Prostate gland (tissue), 2 donors: ENCODE measurements at regions not wholly inside any gene's neighbourhood (a gene's known extent, or its start where the extent isn't known, plus 50 kb on each side); places are given as distances from the start of the nearest gene placed in this dataset.

Source experiments
- DNase-seq: peaks from one replicate; pipeline ENCODE4 v3.0.0-alpha.2; 2019; ENCODE audit warnings: low spot score
- H3K27ac ChIP-seq, 2 donors: fragments of 200-600 bp; sonication (generic); 2 replicates each; pipeline ENCODE4 v1.5.1; 2017 to 2019
- H3K27me3 ChIP-seq: fragments of 200-600 bp; sonication (generic); replicated peaks from 2 replicates; pipeline ENCODE4 v1.5.1; 2019; ENCODE audit not compliant: insufficient read depth
- H3K36me3 ChIP-seq, 2 donors: fragments of 200-600 bp; sonication (generic); 1 replicate in 1 of 2; 2 replicates in 1 of 2; pipeline versions ENCODE4 v1.5.1 to v1.8.1; 2017 to 2019
- H3K4me1 ChIP-seq: fragments of 200-600 bp; sonication (generic); replicated peaks from 2 replicates; pipeline ENCODE4 v1.5.1; 2019
- H3K4me3 ChIP-seq, 2 donors: fragments of 200-600 bp; sonication (generic); 2 replicates each; pipeline ENCODE4 v1.5.1; 2017 to 2019
- H3K9me3 ChIP-seq: fragments of 200-600 bp; sonication (generic); 2 replicates; pipeline ENCODE4 v1.5.1; 2017
- POLR2A ChIP-seq: fragments of 450-650 bp; IDR thresholded peaks from one replicate; pipeline ENCODE4 v1.6.1; 2016; ENCODE audit warnings: antibody characterized with exemption, mild to moderate bottlenecking
- POLR2AphosphoS5 ChIP-seq: sonication (generic); formaldehyde crosslinking; IDR thresholded peaks from one replicate; pipeline ENCODE4 v1.6.1; 2017; ENCODE audit warnings: antibody characterized with exemption
- WGBS: methylation state at CpG from one replicate; pipeline ENCODE4 v1.1.5; 2018; 5-methylcytosine and 5-hydroxymethylcytosine counted together
- intact Hi-C: fragments of 100-400 bp; cut with DNase I; formaldehyde crosslinking; loops from one replicate; pipeline ENCODE4 v1.14.2; 2022
- TF ChIP-seq, protein P1 (sequence below), 4 experiments: fragments of 200-600 bp in 2 of 4; fragments of 450-650 bp in 2 of 4; sonication (generic) in 2 of 4; IDR thresholded peaks; 1 replicate in 3 of 4; 2 replicates in 1 of 4; pipeline ENCODE4 v1.5.1; 2016 to 2019; ENCODE audit warnings: antibody characterized with exemption in 4 of 4, mild to moderate bottlenecking in 2 of 4, moderate library complexity in 2 of 4

DNA sequence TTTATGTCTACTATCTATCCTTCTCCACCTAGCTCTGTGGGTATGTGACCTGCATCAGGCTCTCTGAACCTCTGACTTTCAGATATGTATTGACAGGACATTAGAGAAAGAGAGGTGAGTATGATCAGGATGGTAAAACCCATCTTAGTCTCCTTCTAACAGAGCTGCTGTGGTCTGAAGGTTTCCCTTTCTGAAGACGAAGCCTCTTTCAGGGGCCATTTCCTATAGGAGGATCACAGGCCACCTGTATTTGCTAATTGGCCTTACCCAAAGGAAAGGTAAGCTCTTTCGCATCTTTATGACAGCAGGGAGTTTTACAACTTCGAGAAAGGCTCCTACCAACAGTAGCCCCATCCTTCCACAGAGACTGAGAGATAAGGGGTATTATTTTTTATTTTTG is 442.9 kb downstream of the KCNJ3 start:
- no peaks in the 10 kb centered on the region for H3K36me3 ChIP-seq
- no peaks in the 10 kb centered on the region for H3K27me3 ChIP-seq
- intact Hi-C loops = no loop called here
- H3K27ac ChIP-seq = no peak overlapping the region
- 74% methylated on average over 3 of the region's 3 CpGs for WGBS
- no peaks in the 10 kb centered on the region for H3K4me1 ChIP-seq
- no peak for DNase-seq
- TF ChIP-seq, protein P1, sequence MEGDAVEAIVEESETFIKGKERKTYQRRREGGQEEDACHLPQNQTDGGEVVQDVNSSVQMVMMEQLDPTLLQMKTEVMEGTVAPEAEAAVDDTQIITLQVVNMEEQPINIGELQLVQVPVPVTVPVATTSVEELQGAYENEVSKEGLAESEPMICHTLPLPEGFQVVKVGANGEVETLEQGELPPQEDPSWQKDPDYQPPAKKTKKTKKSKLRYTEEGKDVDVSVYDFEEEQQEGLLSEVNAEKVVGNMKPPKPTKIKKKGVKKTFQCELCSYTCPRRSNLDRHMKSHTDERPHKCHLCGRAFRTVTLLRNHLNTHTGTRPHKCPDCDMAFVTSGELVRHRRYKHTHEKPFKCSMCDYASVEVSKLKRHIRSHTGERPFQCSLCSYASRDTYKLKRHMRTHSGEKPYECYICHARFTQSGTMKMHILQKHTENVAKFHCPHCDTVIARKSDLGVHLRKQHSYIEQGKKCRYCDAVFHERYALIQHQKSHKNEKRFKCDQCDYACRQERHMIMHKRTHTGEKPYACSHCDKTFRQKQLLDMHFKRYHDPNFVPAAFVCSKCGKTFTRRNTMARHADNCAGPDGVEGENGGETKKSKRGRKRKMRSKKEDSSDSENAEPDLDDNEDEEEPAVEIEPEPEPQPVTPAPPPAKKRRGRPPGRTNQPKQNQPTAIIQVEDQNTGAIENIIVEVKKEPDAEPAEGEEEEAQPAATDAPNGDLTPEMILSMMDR (IDR thresholded peaks at IDR 0.05) = no peak
- TF ChIP-seq POLR2A = no peak
- TF ChIP-seq POLR2AphosphoS5 = no peak
- H3K9me3 ChIP-seq = no peaks in the 10 kb centered on the region
- H3K4me3 ChIP-seq = no peak overlapping the region

DNA sequence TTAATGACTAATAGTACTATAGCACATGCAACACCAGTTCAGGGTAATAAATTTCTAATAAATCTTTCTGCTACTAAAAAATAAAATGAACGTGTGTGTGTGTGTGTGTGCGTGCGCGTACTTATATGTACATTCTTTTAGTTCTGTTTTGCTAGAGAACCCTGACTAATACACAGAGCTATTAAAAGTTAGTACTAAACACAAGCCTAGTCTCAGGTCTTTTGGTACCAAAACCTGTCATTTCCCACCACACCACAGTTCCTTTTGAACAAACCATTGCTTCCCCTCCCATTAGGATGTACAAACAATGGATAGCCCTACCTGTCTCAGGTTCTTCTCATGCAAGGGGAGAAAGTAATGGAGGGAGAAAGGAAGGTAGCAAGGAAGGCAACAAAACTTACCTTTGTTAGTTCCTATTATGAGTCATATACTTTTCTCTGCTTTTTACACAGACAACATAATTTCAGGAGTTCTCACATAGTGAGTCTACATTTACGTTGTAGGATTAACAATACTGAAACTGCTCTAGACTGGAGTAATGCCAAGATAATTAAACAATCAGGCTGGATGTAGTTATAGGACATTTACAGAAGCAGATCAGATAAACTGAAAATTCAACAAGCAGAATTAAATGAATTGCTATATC is 427.2 kb downstream of the KCNJ3 start:
- H3K27ac ChIP-seq = no peak overlapping the region
- no peak for TF ChIP-seq POLR2AphosphoS5
- TF ChIP-seq, protein P1 (IDR thresholded peaks at IDR 0.05) = no peak
- no peak for TF ChIP-seq POLR2A
- DNase-seq = no peak
- no peaks in the 10 kb centered on the region for H3K9me3 ChIP-seq
- no peak overlapping the region for H3K4me3 ChIP-seq
- no peaks in the 10 kb centered on the region for H3K36me3 ChIP-seq
- intact Hi-C loops = no loop called here
- no peaks in the 10 kb centered on the region for H3K27me3 ChIP-seq
- H3K4me1 ChIP-seq = no peaks in the 10 kb centered on the region
- WGBS = 63% methylated on average over 5 of the region's 5 CpGs

DNA sequence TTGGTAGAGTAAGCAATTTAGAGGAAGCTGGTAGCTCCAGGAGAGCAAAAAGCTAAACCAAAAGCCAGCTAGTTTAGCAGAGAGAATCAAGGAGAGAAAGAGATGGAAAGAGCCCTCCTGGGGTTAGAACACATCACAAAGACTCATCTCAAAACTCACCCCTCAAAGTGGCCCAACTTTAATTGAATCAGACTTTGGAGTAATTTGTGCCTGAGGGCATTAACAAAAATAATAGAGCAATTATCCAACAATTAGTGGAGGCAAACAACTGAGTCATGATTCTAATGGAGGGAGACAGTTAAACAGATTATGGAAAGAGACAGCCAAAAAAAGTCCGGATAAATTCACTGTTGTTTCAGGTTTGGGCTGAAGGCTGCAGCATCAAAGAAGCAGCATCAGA is 417.4 kb downstream of the KCNJ3 start:
- Histone ChIP-seq H3K27ac (no peak overlapping the region), H3K9me3 (no peaks in the 10 kb centered on the region), H3K27me3 (no peaks in the 10 kb centered on the region), H3K36me3 (no peaks in the 10 kb centered on the region), H3K4me3 (no peak overlapping the region), H3K4me1 (no peaks in the 10 kb centered on the region)
- no peak for DNase-seq
- TF ChIP-seq, protein P1 (IDR thresholded peaks at IDR 0.05) = no peak
- TF ChIP-seq POLR2AphosphoS5 (no peak), POLR2A (no peak)
- intact Hi-C loops = no loop called here
- 76% methylated on average over 1 of the region's 1 CpG for WGBS

DNA sequence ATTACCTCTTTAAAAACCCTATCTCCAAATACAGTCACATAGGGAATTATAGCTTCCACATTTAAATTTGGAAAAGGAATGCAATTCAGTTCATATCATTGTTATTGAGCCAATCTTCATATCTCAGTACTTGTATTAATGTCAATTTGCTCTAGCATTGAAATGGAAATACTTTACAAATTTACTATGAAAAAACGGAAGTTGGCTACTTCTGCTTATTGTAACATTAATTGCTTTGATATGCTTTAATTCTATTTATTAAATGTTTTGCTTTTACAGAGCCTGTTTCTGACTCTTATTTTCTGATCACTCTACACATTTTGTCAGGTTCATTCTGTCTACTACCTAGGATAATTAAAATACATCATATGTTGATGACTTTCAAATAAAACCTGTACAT is 412.6 kb downstream of the KCNJ3 start:
- TF ChIP-seq, protein P1 (IDR thresholded peaks at IDR 0.05) = no peak
- TF ChIP-seq POLR2AphosphoS5 = no peak
- H3K4me1 ChIP-seq = no peaks in the 10 kb centered on the region
- intact Hi-C loops = no loop called here
- 84% methylated on average over 1 of the region's 1 CpG for WGBS
- H3K27me3 ChIP-seq = no peaks in the 10 kb centered on the region
- H3K36me3 ChIP-seq = no peaks in the 10 kb centered on the region
- no peak overlapping the region for H3K27ac ChIP-seq
- H3K9me3 ChIP-seq = no peaks in the 10 kb centered on the region
- no peak overlapping the region for H3K4me3 ChIP-seq
- no peak for DNase-seq

DNA sequence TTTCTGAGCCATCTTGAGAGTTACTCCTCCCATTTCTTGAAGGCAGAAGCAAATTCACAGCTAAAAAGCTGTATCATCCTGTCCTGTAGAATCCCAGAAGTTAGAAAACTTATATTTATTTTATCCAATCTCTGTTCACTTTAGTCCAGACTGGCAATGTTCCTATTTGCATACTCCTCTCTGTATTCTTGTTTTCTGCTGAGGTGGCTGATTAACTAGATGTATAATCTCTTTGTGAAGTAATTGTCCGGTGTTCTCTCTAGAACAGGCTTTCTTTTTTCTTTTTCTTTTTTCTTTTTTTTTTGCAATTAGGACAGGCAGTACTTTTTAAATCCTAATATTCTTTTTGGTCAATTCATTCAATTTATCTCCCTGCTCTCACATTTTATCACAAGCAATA is 411.0 kb downstream of the KCNJ3 start:
- WGBS = 61% methylated on average over 1 of the region's 1 CpG
- Histone ChIP-seq H3K27ac (no peak overlapping the region), H3K27me3 (no peaks in the 10 kb centered on the region), H3K4me1 (no peaks in the 10 kb centered on the region), H3K4me3 (no peak overlapping the region), H3K9me3 (no peaks in the 10 kb centered on the region), H3K36me3 (no peaks in the 10 kb centered on the region)
- intact Hi-C loops = no loop called here
- no peak for TF ChIP-seq POLR2AphosphoS5
- TF ChIP-seq POLR2A = no peak
- TF ChIP-seq, protein P1 (IDR thresholded peaks at IDR 0.05) = no peak
- no peak for DNase-seq
